ENCODE measurements at regions not wholly inside any gene's neighbourhood (a gene's known extent, or its start where the extent isn't known, plus 50 kb on each side); places are given as distances from the start of the nearest gene placed in this dataset.

DNA sequence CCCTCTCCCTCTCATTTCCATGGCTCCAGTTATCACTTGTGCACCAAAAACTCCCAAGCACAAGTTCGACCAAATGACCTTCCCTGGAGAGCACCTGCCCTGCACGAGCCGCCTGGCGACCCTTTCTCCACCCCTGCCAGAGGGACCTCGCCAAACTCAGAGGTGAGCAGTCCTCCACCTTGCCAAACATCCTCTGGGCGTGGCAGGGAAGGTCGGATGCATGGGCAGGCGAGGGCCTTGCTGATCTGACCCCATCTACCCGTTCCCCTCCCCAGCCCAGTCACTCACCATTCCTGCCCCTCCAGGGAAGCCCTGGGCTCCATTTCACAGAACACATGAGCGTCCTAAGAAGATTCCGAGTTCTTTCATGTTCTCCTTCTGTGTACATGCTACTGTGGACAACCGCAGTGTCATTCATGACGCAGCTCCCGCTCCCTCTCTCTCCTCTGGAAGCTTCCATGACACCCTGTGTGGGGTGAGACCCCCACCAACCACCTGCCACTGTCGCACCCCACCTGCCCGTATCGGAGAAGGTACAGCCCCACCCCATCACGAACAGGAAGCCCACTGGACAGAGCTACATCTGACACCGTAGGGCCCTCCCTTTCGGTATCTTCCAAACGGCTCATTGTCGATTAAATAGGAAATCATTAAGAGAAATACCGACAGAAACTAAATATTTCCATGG, 104.3 kb downstream of the DACT2 start:
- Histone ChIP-seq H4K20me1 (ENCODE audit: insufficient read depth) (no peaks in the 10 kb centered on the region), H2AFZ (ENCODE audit: low read depth, low read length, poor library complexity, severe bottlenecking) (no peak overlapping the region), H3K9me3 (ENCODE audit: control insufficient read depth in 1 of 2, insufficient read depth in 1 of 2, low read depth in 1 of 2, low read length in 2 of 2) (no peaks in the 10 kb centered on the region), H3K4me1 (ENCODE audit: control insufficient read depth in 1 of 2, insufficient read depth in 2 of 2, low read length in 2 of 2) (no peaks in the 10 kb centered on the region), H3K27me3 (ENCODE audit: insufficient read depth, low read length) (peaks cover 5% of the 10 kb centered on the region; the same call in 1 of the 2 replicates), H3K4me3 (replicated peaks in 1 of 2; ENCODE audit: low read depth in 1 of 2, low read length in 2 of 2) (no peak overlapping the region), H3K79me2 (ENCODE audit: insufficient read depth, low read length) (no peaks in the 10 kb centered on the region), H3K9me2 (ENCODE audit: insufficient read depth) (no peaks in the 10 kb centered on the region), H3K4me2 (ENCODE audit: low read length) (no peak overlapping the region), H3K27ac (ENCODE audit: low read depth, low read length) (no peak overlapping the region), H3K36me3 (ENCODE audit: control insufficient read depth in 1 of 2, insufficient read depth in 2 of 2, low read length in 2 of 2) (no peaks in the 10 kb centered on the region), H3K9ac (ENCODE audit: low read length) (no peak overlapping the region)
- DNase-seq (ENCODE audit: low read depth, low spot score), result no peak
- RAD21 ChIA-PET (ENCODE audit: low non-redundant PET in 1 of 2, low total read pairs in 2 of 2, uncharacterized antibody in 2 of 2, unreplicated experiment in 2 of 2), result no interaction called here
- ATAC-seq, result no peak
- POLR2A ChIA-PET, result no interaction called here
- CTCF ChIA-PET, result no interaction called here
- no TSS peak for BruUV-seq (replicated peaks)
- no peak for TF ChIP-seq ELF1 (IDR thresholded peaks at IDR 0.05; ENCODE audit: borderline replicate concordance, low read depth)
- TF ChIP-seq EGR1 (IDR thresholded peaks at IDR 0.05; ENCODE audit: low read depth), result no peak
- TF ChIP-seq EZH2 (IDR thresholded peaks at IDR 0.05), result no peak
- no peak for TF ChIP-seq POLR2AphosphoS5 (IDR thresholded peaks at IDR 0.05; ENCODE audit: low read depth, low read length)
- TF ChIP-seq ZFX (IDR thresholded peaks at IDR 0.05), result no peak
- no peak for TF ChIP-seq SIN3A (IDR thresholded peaks at IDR 0.05; ENCODE audit: low read depth)
- TF ChIP-seq, protein P1, sequence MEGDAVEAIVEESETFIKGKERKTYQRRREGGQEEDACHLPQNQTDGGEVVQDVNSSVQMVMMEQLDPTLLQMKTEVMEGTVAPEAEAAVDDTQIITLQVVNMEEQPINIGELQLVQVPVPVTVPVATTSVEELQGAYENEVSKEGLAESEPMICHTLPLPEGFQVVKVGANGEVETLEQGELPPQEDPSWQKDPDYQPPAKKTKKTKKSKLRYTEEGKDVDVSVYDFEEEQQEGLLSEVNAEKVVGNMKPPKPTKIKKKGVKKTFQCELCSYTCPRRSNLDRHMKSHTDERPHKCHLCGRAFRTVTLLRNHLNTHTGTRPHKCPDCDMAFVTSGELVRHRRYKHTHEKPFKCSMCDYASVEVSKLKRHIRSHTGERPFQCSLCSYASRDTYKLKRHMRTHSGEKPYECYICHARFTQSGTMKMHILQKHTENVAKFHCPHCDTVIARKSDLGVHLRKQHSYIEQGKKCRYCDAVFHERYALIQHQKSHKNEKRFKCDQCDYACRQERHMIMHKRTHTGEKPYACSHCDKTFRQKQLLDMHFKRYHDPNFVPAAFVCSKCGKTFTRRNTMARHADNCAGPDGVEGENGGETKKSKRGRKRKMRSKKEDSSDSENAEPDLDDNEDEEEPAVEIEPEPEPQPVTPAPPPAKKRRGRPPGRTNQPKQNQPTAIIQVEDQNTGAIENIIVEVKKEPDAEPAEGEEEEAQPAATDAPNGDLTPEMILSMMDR (IDR thresholded peaks at IDR 0.05 in 2 of 3, conservative IDR thresholded peaks at IDR 0.05 in 1 of 3; ENCODE audit: borderline replicate concordance in 1 of 3, insufficient read depth in 1 of 3, low read depth in 2 of 3, low read length in 2 of 3), result no peak
- intact Hi-C loops (cut with micrococcal nuclease), result no loop called here

GRCh38 chr6:168214586-168215104, 104.9 kb downstream of the DACT2 start:
- Histone ChIP-seq H3K4me3 (replicated peaks in 1 of 2; ENCODE audit: low read depth in 1 of 2, low read length in 2 of 2) (no peak overlapping the region), H3K9ac (ENCODE audit: low read length) (no peak overlapping the region), H3K9me2 (ENCODE audit: insufficient read depth) (no peaks in the 10 kb centered on the region), H3K79me2 (ENCODE audit: insufficient read depth, low read length) (no peaks in the 10 kb centered on the region), H4K20me1 (ENCODE audit: insufficient read depth) (no peaks in the 10 kb centered on the region), H3K4me2 (ENCODE audit: low read length) (no peak overlapping the region), H2AFZ (ENCODE audit: low read depth, low read length, poor library complexity, severe bottlenecking) (no peak overlapping the region), H3K4me1 (ENCODE audit: control insufficient read depth in 1 of 2, insufficient read depth in 2 of 2, low read length in 2 of 2) (no peaks in the 10 kb centered on the region), H3K27ac (ENCODE audit: low read depth, low read length) (no peak overlapping the region), H3K36me3 (ENCODE audit: control insufficient read depth in 1 of 2, insufficient read depth in 2 of 2, low read length in 2 of 2) (no peaks in the 10 kb centered on the region), H3K27me3 (ENCODE audit: insufficient read depth, low read length) (peaks cover 5% of the 10 kb centered on the region; the same call in 1 of the 2 replicates), H3K9me3 (ENCODE audit: control insufficient read depth in 1 of 2, insufficient read depth in 1 of 2, low read depth in 1 of 2, low read length in 2 of 2) (no peaks in the 10 kb centered on the region)
- DNase-seq (ENCODE audit: low read depth, low spot score) (no peak), ATAC-seq (no peak)
- TF ChIP-seq CBX3 (IDR thresholded peaks at IDR 0.05; ENCODE audit: low read depth), result no peak
- intact Hi-C loops (cut with micrococcal nuclease), result no loop called here
- CTCF ChIA-PET, result no interaction called here
- RAD21 ChIA-PET (ENCODE audit: low non-redundant PET in 1 of 2, low total read pairs in 2 of 2, uncharacterized antibody in 2 of 2, unreplicated experiment in 2 of 2), result no interaction called here
- POLR2A ChIA-PET, result no interaction called here
- no TSS peak for BruUV-seq (replicated peaks)
